VCaP (cell line): ENCODE measurements at regions not wholly inside any gene's neighbourhood (a gene's known extent, or its start where the extent isn't known, plus 50 kb on each side); places are given as distances from the start of the nearest gene placed in this dataset.

Experiments used
- H3K27ac ChIP-seq: fragments of 450-650 bp; 2 replicates; pipeline ENCODE4 v1.5.1; 2017
- TF ChIP-seq, protein P1 (sequence below): fragments of 450-650 bp; conservative IDR thresholded peaks from 2 replicates; pipeline ENCODE4 v1.5.1; 2017; ENCODE audit warnings: mild to moderate bottlenecking, moderate library complexity

- TF ChIP-seq, protein P1, sequence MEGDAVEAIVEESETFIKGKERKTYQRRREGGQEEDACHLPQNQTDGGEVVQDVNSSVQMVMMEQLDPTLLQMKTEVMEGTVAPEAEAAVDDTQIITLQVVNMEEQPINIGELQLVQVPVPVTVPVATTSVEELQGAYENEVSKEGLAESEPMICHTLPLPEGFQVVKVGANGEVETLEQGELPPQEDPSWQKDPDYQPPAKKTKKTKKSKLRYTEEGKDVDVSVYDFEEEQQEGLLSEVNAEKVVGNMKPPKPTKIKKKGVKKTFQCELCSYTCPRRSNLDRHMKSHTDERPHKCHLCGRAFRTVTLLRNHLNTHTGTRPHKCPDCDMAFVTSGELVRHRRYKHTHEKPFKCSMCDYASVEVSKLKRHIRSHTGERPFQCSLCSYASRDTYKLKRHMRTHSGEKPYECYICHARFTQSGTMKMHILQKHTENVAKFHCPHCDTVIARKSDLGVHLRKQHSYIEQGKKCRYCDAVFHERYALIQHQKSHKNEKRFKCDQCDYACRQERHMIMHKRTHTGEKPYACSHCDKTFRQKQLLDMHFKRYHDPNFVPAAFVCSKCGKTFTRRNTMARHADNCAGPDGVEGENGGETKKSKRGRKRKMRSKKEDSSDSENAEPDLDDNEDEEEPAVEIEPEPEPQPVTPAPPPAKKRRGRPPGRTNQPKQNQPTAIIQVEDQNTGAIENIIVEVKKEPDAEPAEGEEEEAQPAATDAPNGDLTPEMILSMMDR, result no peak
Observed at GRCh38 chr10:44046605-44047004, 338.3 kb downstream of the CXCL12 start.

DNA sequence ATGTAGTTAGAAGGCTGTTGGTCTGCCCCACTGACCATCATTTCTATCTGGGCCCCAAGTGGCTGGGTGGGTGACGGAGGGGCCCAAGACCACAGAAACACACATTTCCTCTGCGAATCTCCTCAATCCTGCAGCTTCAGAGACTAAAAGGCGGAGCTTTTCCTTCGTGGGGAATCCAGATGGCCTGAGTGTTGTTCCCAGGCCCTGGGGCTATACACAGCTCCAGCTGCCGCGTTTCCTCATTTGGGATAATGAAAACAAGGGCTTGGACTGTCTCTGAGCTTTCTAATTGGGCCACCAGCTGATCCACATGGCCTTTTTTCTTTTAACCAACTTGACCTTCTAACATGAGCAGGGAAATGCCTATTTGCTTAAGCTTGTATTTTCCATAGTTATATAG is 339.9 kb downstream of the CXCL12 start:
- H3K27ac ChIP-seq, result no peak overlapping the region
- TF ChIP-seq, protein P1, result no peak

More at GRCh38 chr10:44046605-44047004, 338.3 kb downstream of the CXCL12 start:
- no peak overlapping the region for H3K27ac ChIP-seq

GRCh38 chr10:44044549-44044948 is 340.3 kb downstream of the CXCL12 start:
- TF ChIP-seq, protein P1, result no peak
- no peak overlapping the region for H3K27ac ChIP-seq

DNA sequence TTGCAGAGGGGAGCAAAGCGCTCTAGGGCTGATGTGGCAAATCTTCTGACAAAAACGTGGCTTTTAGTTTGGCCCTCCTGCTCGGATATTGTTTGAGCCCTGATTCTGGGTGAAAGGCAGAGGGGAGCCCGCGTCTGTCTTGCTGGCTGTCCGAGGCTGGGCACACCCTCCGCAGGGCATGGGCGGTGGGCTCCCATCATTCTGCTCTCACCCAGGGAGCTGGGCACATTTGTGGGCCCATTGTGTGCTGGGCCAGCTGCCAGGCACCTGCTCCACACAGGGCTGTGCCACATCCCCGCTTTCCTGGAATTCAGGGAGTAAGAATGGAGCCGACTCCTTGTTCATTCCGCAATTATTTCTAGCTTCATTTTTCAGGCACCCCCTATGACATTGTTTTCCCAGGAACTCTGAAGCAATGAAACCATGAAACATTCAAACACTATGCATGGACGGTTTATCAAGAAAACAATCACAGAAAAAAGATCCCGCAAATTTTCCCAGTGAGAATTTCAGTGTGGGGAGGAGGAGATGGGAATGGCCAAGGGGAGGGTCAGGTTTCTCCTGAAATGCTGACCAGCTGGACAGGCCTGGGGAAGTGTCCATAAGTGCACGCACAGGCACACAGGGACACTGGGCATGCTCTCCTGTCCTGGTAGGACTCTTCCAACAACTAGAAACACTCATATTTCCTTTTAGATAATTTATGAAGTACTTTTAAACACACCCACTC is 341.1 kb downstream of the CXCL12 start:
- TF ChIP-seq, protein P1, result no peak

DNA sequence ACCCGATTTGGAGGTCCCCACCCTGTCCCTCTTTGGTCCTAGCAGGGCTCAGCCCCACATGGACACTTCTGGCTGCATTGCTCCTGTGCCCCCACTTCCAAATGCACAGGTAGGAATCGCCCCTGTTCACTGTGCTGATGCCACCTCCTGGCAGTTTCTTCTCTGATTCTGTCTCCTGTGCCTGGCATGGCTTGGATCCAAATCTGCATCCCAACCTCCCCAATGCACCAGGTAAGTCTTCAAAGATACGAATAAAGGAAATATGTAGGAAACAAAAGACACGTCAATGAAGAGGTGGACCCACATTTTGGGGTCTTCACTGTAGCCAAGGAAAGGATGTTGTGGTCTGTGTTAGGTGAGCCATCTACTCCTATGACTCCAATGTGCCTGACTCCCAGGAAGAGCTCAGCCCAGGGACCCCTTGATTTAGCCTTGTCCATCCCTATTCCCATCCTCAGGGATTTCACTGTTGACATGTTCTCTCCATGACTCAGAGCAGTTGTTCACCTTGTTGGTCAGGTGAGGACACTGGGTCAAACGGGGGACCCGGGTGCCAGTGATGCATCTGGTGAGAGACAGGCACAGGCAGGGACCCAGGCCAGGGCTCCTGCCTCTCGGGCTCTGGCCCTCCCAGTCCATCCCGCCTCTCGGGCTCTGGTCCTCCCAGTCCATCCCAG is 341.8 kb downstream of the CXCL12 start:
- no peak overlapping the region for H3K27ac ChIP-seq
- TF ChIP-seq, protein P1, result no peak

More for the DNA sequence above, 341.1 kb downstream of the CXCL12 start:
- no peak overlapping the region for H3K27ac ChIP-seq

DNA sequence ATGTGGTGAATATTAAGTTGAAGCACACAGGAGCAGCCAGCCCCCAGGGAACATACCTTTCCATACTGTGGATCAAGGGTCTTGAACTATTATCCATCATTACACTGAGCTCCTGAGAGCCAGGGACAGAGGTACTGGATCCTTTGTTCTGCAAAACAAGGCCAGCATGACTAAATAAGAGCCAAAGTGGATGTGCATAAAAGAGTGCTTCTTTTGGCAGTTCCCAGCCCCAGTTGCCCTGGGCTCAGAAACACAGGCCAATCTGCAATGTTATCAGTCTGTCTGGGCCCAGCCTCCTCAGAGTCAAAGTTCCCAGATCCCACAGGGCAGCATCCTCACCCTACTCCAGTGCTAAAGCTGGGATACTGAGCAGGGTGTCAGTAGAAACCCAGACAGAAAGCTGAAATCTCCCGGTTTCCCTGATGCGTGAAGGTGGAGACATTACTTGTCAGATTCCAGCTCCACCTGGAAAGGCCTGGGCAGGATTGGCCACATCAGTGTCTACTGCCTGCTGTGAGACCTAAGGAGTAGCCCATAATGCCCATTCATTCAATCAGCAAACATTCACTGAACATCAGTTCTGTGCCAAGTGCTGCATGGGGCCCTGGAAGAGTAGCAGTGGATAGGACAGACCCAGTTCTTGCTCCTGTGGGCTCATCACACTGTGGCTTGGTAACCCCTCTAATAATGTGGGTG is 342.7 kb downstream of the CXCL12 start:
- TF ChIP-seq, protein P1, result no peak
- no peak overlapping the region for H3K27ac ChIP-seq

- TF ChIP-seq, protein P1, result no peak
Observed at GRCh38 chr10:44039599-44039998, 345.3 kb downstream of the CXCL12 start.

More at GRCh38 chr10:44039599-44039998, 345.3 kb downstream of the CXCL12 start:
- H3K27ac ChIP-seq, result no peak overlapping the region
